NB4 (cell line): ENCODE measurements at regions not wholly inside any gene's neighbourhood (a gene's known extent, or its start where the extent isn't known, plus 50 kb on each side); places are given as distances from the start of the nearest gene placed in this dataset.

Experiments used
- DNase-seq: peaks from one replicate; pipeline ENCODE4 v3.0.0; 2010; ENCODE audit warnings: low read depth
- H3K4me3 ChIP-seq: one replicate; pipeline ENCODE4 v1.5.1; 2011; ENCODE audit warnings: mild to moderate bottlenecking, low read depth, low read length, moderate library complexity
- MYC ChIP-seq: IDR thresholded peaks from 2 replicates; pipeline ENCODE4 v1.6.1; 2011; ENCODE audit warnings: low read depth, low read length
- POLR2A ChIP-seq: IDR thresholded peaks from 2 replicates; pipeline ENCODE4 v1.6.1; 2011; ENCODE audit warnings: mild to moderate bottlenecking; ENCODE audit not compliant: insufficient read length; ENCODE audit errors: extremely low read depth
- TF ChIP-seq, protein P1 (sequence below): IDR thresholded peaks from 2 replicates; pipeline ENCODE4 v1.6.1; 2011; ENCODE audit warnings: low read depth, low read length
- TF ChIP-seq, protein P2 (sequence below): IDR thresholded peaks from one replicate; pipeline ENCODE4 v1.5.1; 2012; ENCODE audit warnings: low read depth, low read length

DNA sequence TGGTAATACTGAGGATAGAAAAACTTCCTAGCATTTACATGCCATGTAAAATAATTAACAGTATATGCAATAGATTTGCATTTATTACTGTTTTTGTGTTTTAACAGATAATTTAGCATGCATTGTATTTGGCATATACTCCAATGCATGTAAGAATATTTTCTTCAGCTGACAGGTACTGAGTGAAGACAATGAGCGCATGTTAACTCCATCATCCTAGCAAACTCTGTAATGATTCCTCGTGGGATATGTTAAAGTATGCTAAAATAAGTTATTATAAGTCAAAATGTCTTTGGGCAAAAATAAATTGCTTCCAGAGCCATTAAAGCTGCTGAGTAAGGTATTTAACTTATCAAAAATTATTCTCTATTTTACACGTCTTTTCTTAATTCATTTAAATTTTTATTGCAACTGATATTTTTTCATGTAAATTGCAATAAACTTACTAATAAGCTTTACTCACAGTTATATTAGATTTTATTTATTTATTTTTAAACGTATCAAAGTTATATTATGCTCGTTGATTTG is 616.4 kb upstream of the NDST4 start:
- H3K4me3 ChIP-seq, result no peak overlapping the region
- DNase-seq, result no peak
- TF ChIP-seq, protein P1, sequence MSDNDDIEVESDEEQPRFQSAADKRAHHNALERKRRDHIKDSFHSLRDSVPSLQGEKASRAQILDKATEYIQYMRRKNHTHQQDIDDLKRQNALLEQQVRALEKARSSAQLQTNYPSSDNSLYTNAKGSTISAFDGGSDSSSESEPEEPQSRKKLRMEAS, result no peak
- TF ChIP-seq, protein P2, sequence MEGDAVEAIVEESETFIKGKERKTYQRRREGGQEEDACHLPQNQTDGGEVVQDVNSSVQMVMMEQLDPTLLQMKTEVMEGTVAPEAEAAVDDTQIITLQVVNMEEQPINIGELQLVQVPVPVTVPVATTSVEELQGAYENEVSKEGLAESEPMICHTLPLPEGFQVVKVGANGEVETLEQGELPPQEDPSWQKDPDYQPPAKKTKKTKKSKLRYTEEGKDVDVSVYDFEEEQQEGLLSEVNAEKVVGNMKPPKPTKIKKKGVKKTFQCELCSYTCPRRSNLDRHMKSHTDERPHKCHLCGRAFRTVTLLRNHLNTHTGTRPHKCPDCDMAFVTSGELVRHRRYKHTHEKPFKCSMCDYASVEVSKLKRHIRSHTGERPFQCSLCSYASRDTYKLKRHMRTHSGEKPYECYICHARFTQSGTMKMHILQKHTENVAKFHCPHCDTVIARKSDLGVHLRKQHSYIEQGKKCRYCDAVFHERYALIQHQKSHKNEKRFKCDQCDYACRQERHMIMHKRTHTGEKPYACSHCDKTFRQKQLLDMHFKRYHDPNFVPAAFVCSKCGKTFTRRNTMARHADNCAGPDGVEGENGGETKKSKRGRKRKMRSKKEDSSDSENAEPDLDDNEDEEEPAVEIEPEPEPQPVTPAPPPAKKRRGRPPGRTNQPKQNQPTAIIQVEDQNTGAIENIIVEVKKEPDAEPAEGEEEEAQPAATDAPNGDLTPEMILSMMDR, result no peak
- no peak for TF ChIP-seq MYC
- TF ChIP-seq POLR2A, result no peak

DNA sequence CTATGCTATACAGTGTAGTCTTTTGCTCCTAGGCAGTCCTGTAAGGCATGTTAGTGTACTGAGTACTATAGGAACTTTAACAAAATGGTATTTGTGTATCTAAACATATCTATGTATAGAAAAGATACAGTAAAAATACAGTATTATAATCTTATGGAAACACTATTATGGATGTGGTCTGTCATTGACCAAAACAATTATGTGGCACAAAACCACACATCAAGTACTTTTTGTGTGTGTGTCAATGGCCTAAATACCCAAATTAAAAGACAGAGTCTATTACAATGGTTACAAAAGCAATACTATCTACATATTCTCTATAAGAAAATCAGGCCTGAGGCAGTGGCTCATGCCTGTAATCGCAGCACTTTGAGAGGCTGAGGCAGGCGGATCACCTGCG is 610.2 kb upstream of the NDST4 start:
- TF ChIP-seq, protein P2, result no peak
- no peak for DNase-seq
- no peak overlapping the region for H3K4me3 ChIP-seq

DNA sequence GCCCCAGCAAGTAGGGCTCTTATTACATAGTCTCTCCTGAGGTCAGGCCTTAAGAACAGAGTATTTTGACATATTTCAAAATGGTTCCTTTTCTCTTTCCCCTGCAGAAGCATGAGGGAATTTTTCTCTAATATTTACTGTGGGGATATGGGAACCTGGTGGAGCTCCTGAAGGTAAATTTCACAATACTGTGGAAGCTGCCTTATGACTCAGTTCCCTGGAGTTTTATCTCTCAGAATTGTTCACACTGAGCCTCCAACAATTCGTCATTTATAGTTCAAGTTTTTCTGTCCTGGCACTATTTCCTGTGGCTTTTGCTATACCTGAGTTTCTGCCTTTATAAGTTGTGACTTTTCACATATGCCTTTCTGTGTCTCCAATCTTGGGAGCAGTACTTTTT is 607.2 kb upstream of the NDST4 start:
- H3K4me3 ChIP-seq, result no peak overlapping the region
- no peak for DNase-seq
- no peak for TF ChIP-seq MYC
- TF ChIP-seq, protein P1, result no peak

DNA sequence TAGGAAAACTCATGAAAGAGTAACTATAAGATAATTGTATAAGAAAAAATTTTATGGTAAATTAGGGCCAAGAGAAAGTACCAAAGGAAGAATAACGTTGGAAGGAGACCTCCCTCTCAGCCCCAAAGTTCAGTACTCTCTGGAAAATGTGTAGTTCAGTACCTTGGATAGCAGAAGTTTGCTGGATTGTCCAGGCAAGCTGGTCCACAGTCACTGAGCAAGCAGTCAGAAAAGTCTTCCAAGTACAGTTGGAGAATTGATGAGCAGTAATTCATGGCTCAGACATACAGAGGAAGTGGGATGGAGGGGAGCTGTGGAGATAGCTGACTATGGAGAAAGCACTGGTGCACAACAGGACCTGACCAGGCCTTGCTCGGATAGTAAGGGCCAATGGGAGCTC is 598.2 kb upstream of the NDST4 start:
- no peak overlapping the region for H3K4me3 ChIP-seq
- DNase-seq, result peak; percentile 5
- TF ChIP-seq, protein P1, result no peak
- TF ChIP-seq POLR2A, result no peak
- TF ChIP-seq, protein P2, result no peak
- no peak for TF ChIP-seq MYC

DNA sequence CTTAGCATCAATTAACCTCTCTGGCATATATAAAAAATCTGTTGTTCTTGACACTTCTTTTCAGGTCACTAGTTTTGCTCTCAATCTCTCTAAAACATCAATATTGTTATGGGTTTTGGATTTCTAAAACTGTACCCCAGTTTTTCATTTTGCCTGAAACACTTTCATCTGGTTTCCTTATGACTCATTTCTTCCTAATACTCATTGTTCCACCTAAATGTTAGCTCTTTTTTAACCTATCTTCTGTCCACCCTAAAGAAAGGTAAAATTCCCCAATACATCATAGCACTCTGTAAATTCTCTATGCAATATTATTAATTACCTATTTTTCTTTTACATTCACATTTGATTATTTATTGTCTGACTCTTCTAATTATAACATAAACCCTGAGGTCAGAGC is 575.5 kb upstream of the NDST4 start:
- TF ChIP-seq POLR2A (no peak), MYC (no peak)
- TF ChIP-seq, protein P2, result no peak
- TF ChIP-seq, protein P1, result no peak
- no peak overlapping the region for H3K4me3 ChIP-seq
- DNase-seq, result no peak

DNA sequence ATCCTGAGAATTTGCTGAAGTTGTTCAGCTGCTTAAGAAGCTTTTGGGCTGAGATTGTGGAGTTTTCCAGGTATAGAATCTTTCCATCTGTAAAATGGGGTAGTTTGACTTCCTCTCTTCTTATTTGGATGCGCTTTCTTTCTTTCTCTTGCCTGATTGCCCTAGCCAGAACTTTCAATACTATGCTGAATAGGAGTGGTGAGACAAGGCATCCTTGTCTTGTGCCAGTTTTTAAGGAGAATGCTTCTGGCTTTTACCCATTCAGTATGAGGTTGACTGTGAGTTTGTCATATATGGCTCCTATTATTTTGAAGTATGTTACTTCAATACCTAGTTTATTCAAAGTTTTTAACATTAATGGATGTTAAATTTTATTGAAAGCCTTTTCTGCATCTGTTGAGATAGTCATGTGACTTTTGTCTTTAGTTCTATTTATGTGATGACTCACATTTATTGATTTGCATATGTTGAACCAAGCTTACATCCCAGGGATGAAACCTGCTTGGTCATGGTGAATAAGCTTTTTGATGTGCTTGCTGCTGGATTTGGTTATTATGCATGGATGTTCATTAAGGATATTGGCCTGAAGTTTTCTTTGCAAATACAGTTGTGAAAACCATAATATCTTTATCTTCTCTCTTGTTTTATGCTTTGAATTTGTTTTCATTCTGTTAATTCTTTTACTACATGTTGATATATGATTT is 573.8 kb upstream of the NDST4 start:
- H3K4me3 ChIP-seq, result no peak overlapping the region
- no peak for DNase-seq
- TF ChIP-seq, protein P2, result no peak
- TF ChIP-seq POLR2A (no peak), MYC (no peak)
- TF ChIP-seq, protein P1, result no peak
